ENCODE measurements at regions not wholly inside any gene's neighbourhood (a gene's known extent, or its start where the extent isn't known, plus 50 kb on each side); places are given as distances from the start of the nearest gene placed in this dataset.

- no peak overlapping the region for H3K4me3 ChIP-seq (ENCODE audit: low read depth, low read length)
- no peak for DNase-seq (ENCODE audit: low read depth)
- TF ChIP-seq CTCF (IDR thresholded peaks at IDR 0.05; ENCODE audit: insufficient read depth, low read depth, low read length), result no peak
Observed at GRCh38 chr16:11471548-11471947, 115.2 kb downstream of the LITAF start.

GRCh38 chr16:11472410-11472809, 114.3 kb downstream of the LITAF start:
- no peak overlapping the region for H3K4me3 ChIP-seq (ENCODE audit: low read depth, low read length)
- DNase-seq (ENCODE audit: low read depth), result no peak
- TF ChIP-seq CTCF (IDR thresholded peaks at IDR 0.05; ENCODE audit: insufficient read depth, low read depth, low read length), result no peak

- no peak for DNase-seq (ENCODE audit: low read depth)
- H3K4me3 ChIP-seq (ENCODE audit: low read depth, low read length), result no peak overlapping the region
- no peak for TF ChIP-seq CTCF (IDR thresholded peaks at IDR 0.05; ENCODE audit: insufficient read depth, low read depth, low read length)
Observed at GRCh38 chr16:11472851-11473250, 113.9 kb downstream of the LITAF start.

GRCh38 chr16:11473728-11474127, 113.0 kb downstream of the LITAF start:
- no peak for DNase-seq (ENCODE audit: low read depth)
- H3K4me3 ChIP-seq (ENCODE audit: low read depth, low read length), result no peak overlapping the region
- TF ChIP-seq CTCF (IDR thresholded peaks at IDR 0.05; ENCODE audit: insufficient read depth, low read depth, low read length), result no peak

- DNase-seq (ENCODE audit: low read depth), result no peak
- TF ChIP-seq CTCF (IDR thresholded peaks at IDR 0.05; ENCODE audit: insufficient read depth, low read depth, low read length), result no peak
Observed at GRCh38 chr16:11474617-11475291, 112.0 kb downstream of the LITAF start.

GRCh38 chr16:11475896-11476630, 110.7 kb downstream of the LITAF start:
- no peak overlapping the region for H3K4me3 ChIP-seq (ENCODE audit: low read depth, low read length)
- no peak for DNase-seq (ENCODE audit: low read depth)
- TF ChIP-seq CTCF (IDR thresholded peaks at IDR 0.05; ENCODE audit: insufficient read depth, low read depth, low read length), result no peak

More at GRCh38 chr16:11474617-11475291, 112.0 kb downstream of the LITAF start:
- H3K4me3 ChIP-seq (ENCODE audit: low read depth, low read length), result no peak overlapping the region

Measured in fibroblast of villous mesenchyme (primary cell).